ENCODE measurements at regions not wholly inside any gene's neighbourhood (a gene's known extent, or its start where the extent isn't known, plus 50 kb on each side); places are given as distances from the start of the nearest gene placed in this dataset.

- no peak overlapping the region for H3K4me3 ChIP-seq
- ChIA-PET CTCF (no interaction called here), POLR2A (no interaction called here)
- no peak for ATAC-seq
- TF ChIP-seq MAX (IDR thresholded peaks at IDR 0.05) = no peak
- no peak for TF ChIP-seq NR3C1 (IDR thresholded peaks at IDR 0.05)
- TF ChIP-seq TP53 (CRISPR knock-in tag; IDR thresholded peaks at IDR 0.05) = no peak
- no peak for TF ChIP-seq HOXB5 (CRISPR knock-in tag; IDR thresholded peaks at IDR 0.05)
- TF ChIP-seq REST (IDR thresholded peaks at IDR 0.05) = no peak
- no peak for TF ChIP-seq CHD2 (IDR thresholded peaks at IDR 0.05; ENCODE audit: low read length, partially characterized antibody)
- TF ChIP-seq PHF8 (IDR thresholded peaks at IDR 0.05; ENCODE audit: borderline replicate concordance, low read depth) = no peak
- TF ChIP-seq ESRRA (IDR thresholded peaks at IDR 0.05; ENCODE audit: borderline replicate concordance, low read length) = no peak
- no peak for TF ChIP-seq CHD4 (IDR thresholded peaks at IDR 0.05; ENCODE audit: borderline replicate concordance)
- no peak for TF ChIP-seq FOSL2 (IDR thresholded peaks at IDR 0.05)
- TF ChIP-seq FOSL2 (CRISPR knock-in tag; IDR thresholded peaks at IDR 0.05) = no peak
- TF ChIP-seq NPAS2 (CRISPR knock-in tag; IDR thresholded peaks at IDR 0.05; ENCODE audit: borderline replicate concordance) = no peak
- no peak for TF ChIP-seq EP300 (IDR thresholded peaks at IDR 0.05)
- H3K4me2 ChIP-seq = no peak overlapping the region
- FAIRE-seq = no peak
- no peaks in the 10 kb centered on the region for H3K9me3 ChIP-seq
- DNase-seq (ENCODE audit: low read depth in 1 of 2, low spot score in 1 of 2) = no peak
- no peaks in the 10 kb centered on the region for H3K4me1 ChIP-seq
- 51% methylated on average over 10 of the region's 14 CpGs for WGBS (ENCODE audit: missing lambda C conversion rate)
- H3K27ac ChIP-seq = no peak overlapping the region
These were observed 210.0 kb upstream of the PPP2R2D start for GRCh38 chr10:131690805-131691239.

GRCh38 chr10:131691481-131692090, 209.2 kb upstream of the PPP2R2D start:
- DNase-seq (ENCODE audit: low read depth in 1 of 2, low spot score in 1 of 2) = no peak
- POLR2A ChIA-PET = no interaction called here
- CTCF ChIA-PET = no interaction called here
- Histone ChIP-seq H3K4me3 (no peak overlapping the region), H3K27ac (no peak overlapping the region), H3K4me2 (no peak overlapping the region), H3K4me1 (no peaks in the 10 kb centered on the region), H3K9me3 (no peaks in the 10 kb centered on the region)
- no peak for TF ChIP-seq HOXA7 (CRISPR knock-in tag; IDR thresholded peaks at IDR 0.05)
- TF ChIP-seq NR3C1 (IDR thresholded peaks at IDR 0.05) = no peak
- TF ChIP-seq CBX8 (IDR thresholded peaks at IDR 0.05) = no peak
- no peak for TF ChIP-seq REST (IDR thresholded peaks at IDR 0.05)
- no peak for TF ChIP-seq PBX3 (IDR thresholded peaks at IDR 0.05)
- TF ChIP-seq USF2 (IDR thresholded peaks at IDR 0.05) = no peak
- TF ChIP-seq HES2 (IDR thresholded peaks at IDR 0.05) = no peak
- FAIRE-seq = no peak
- 44% methylated on average over 12 of the region's 16 CpGs for WGBS (ENCODE audit: missing lambda C conversion rate)
- no peak for ATAC-seq
